K562 (cell line): ENCODE measurements at regions not wholly inside any gene's neighbourhood (a gene's known extent, or its start where the extent isn't known, plus 50 kb on each side); places are given as distances from the start of the nearest gene placed in this dataset.

ENCODE experiments used
- ATAC-seq: fragments of 200-7000 bp; cut with Tn5 transposase; 3 replicates; pipeline ENCODE4 v1.9.1; 2020; ENCODE audit warnings: moderate library complexity
- BruUV-seq: library from RNA; stranded (reverse); fragments of 400-500 nt; replicated peaks from 2 replicates; lab custom pipeline; 2021; lab: Mats Ljungman, UMichigan
- CTCF ChIA-PET: fragments of 300-600 bp; formaldehyde crosslinking; extraction: SDS; loops from one replicate; lab custom pipeline; 2021; ENCODE audit warnings: low intra/inter-chr PET ratio; lab: Yijun Ruan, JAX
- POLR2A ChIA-PET: fragments of 300-600, 350-650 bp; sonication (Branson Sonifier 250); formaldehyde crosslinking; extraction: SDS; loops from one replicate; lab custom pipeline; 2021; ENCODE audit warnings: antibody characterized with exemption, inconsistent platforms; lab: Yijun Ruan, JAX
- DNase-seq, 4 experiments: peaks; one replicate each; pipeline versions ENCODE4 v3.0.0 to v3.0.0-alpha.2; 2011 to 2018; ENCODE audit warnings: low spot score in 3 of 4, mixed read lengths in 3 of 4; ENCODE audit errors: extremely low read depth in 1 of 4
- FAIRE-seq: peaks from 2 replicates; lab custom pipeline; 2011; peaks lifted over from hg19 to GRCh38; lab: Jason Lieb, UNC
- H2AFZ ChIP-seq: 2 replicates; pipeline ENCODE4 v1.6.0; 2011; ENCODE audit warnings: low read depth, low read length, control low read depth, inconsistent platforms
- H3K27ac ChIP-seq: fragments of 200-600 bp; 3 replicates; pipeline ENCODE4 v1.8.0; 2011; ENCODE audit warnings: low read depth, mild to moderate bottlenecking, control low read depth, inconsistent platforms, low read length, moderate library complexity, mixed read lengths; ENCODE audit errors: extremely low read depth
- H3K27me3 ChIP-seq, 2 experiments: fragments of 300-600 bp in 1 of 2; 2 replicates in 1 of 2; 3 replicates in 1 of 2; pipeline versions ENCODE4 v1.6.0 to v1.8.0; 2011; ENCODE audit warnings: inconsistent platforms in 2 of 2, low read length in 2 of 2, mild to moderate bottlenecking in 1 of 2, mixed read lengths in 1 of 2, moderate library complexity in 1 of 2; ENCODE audit not compliant: control insufficient read depth in 2 of 2, insufficient read depth in 2 of 2
- H3K36me3 ChIP-seq: fragments of 300-600 bp; 3 replicates; pipeline ENCODE4 v1.8.0; 2011; ENCODE audit warnings: mild to moderate bottlenecking, low read length, inconsistent platforms; ENCODE audit not compliant: control insufficient read depth, insufficient read depth
- H3K4me1 ChIP-seq, 2 experiments: fragments of 200-600 bp in 1 of 2; replicated peaks in 1 of 2; 2 replicates in 1 of 2; 3 replicates in 1 of 2; pipeline versions ENCODE4 v1.5.1 to v1.8.0; 2011; ENCODE audit warnings: inconsistent platforms in 2 of 2, low read length in 2 of 2, mild to moderate bottlenecking in 1 of 2, mixed read lengths in 1 of 2, moderate library complexity in 1 of 2; ENCODE audit not compliant: control insufficient read depth in 2 of 2, insufficient read depth in 2 of 2
- H3K4me2 ChIP-seq: 2 replicates; pipeline ENCODE4 v1.6.1; 2011; ENCODE audit warnings: low read length, control low read depth, inconsistent platforms, mixed read lengths; ENCODE audit not compliant: insufficient read depth
- H3K4me3 ChIP-seq: fragments of 200-600 bp; sonication (generic), shearing (Covaris generic); 2 replicates; pipeline ENCODE4 v1.5.1; 2016; ENCODE audit warnings: control low read depth, inconsistent platforms
- H3K79me2 ChIP-seq: fragments of 200-600 bp; 3 replicates; pipeline ENCODE4 v1.8.0; 2011; ENCODE audit warnings: low read length, inconsistent platforms; ENCODE audit not compliant: control insufficient read depth, insufficient read depth
- H3K9ac ChIP-seq, 2 experiments: 2 replicates each; pipeline versions ENCODE4 v1.6.0 to v1.6.1; 2011; ENCODE audit warnings: low read depth in 2 of 2, low read length in 2 of 2, control low read depth in 1 of 2, inconsistent platforms in 1 of 2, mild to moderate bottlenecking in 1 of 2, mixed read lengths in 1 of 2; ENCODE audit not compliant: insufficient read depth in 1 of 2
- H3K9me1 ChIP-seq: one replicate; pipeline ENCODE4 v1.6.0; 2011; ENCODE audit warnings: inconsistent platforms, mild to moderate bottlenecking, low read length, moderate library complexity; ENCODE audit not compliant: control insufficient read depth, insufficient read depth
- H3K9me3 ChIP-seq: replicated peaks from 2 replicates; pipeline ENCODE4 v1.5.1; 2011; ENCODE audit warnings: low read depth, low read length, inconsistent platforms; ENCODE audit not compliant: control insufficient read depth, insufficient read depth
- H4K20me1 ChIP-seq: replicated peaks from 2 replicates; pipeline ENCODE4 v1.6.1; 2011; ENCODE audit warnings: low read length, inconsistent platforms, mixed read lengths; ENCODE audit not compliant: control insufficient read depth, insufficient read depth
- CHAMP1 ChIP-seq: fragments of 450-650 bp; IDR thresholded peaks from 2 replicates; pipeline ENCODE4 v1.6.1; 2016; ENCODE audit warnings: mild to moderate bottlenecking
- CREB3 ChIP-seq: fragments of 450-650 bp; conservative IDR thresholded peaks from 2 replicates; pipeline ENCODE4 v1.6.1; 2016; ENCODE audit warnings: missing genetic modification characterization, low read depth, mild to moderate bottlenecking, missing compliant biosample characterization, moderate library complexity
- DACH1 ChIP-seq: fragments of 450-650 bp; IDR thresholded peaks from 2 replicates; pipeline ENCODE4 v1.6.1; 2018; ENCODE audit not compliant: partially characterized antibody
- GTF2E2 ChIP-seq: fragments of 200-800 bp; sonication (Bioruptor generic); IDR thresholded peaks from 2 replicates; pipeline ENCODE4 v1.6.1; 2016; ENCODE audit warnings: missing genetic modification characterization, missing compliant biosample characterization
- MAFF ChIP-seq: IDR thresholded peaks from 2 replicates; pipeline ENCODE4 v1.6.1; 2012; ENCODE audit warnings: low read length, improper control_type of control experiment
- NCOA1 ChIP-seq: fragments of 450-650 bp; IDR thresholded peaks from 2 replicates; pipeline ENCODE4 v1.6.1; 2016; ENCODE audit warnings: low read depth
- PTRF ChIP-seq: fragments of 450-650 bp; IDR thresholded peaks from 2 replicates; pipeline ENCODE4 v1.6.1; 2016; ENCODE audit warnings: mild to moderate bottlenecking, missing genetic modification characterization, missing compliant biosample characterization
- SIN3A ChIP-seq, 2 experiments: fragments of 150-350 bp in 1 of 2; IDR thresholded peaks; 2 replicates each; pipeline ENCODE4 v1.6.1; 2011 to 2016; ENCODE audit warnings: borderline replicate concordance in 2 of 2, low read depth in 2 of 2, low read length in 2 of 2, mild to moderate bottlenecking in 2 of 2, moderate library complexity in 2 of 2; ENCODE audit not compliant: control insufficient read depth in 1 of 2
- TEAD1 ChIP-seq, 2 experiments: fragments of 450-650 bp in 1 of 2; sonication (generic) in 1 of 2; formaldehyde crosslinking; IDR thresholded peaks; 2 replicates each; pipeline versions ENCODE4 v1.4.0 to v1.8.0; 2020 to 2022; ENCODE audit warnings: mild to moderate bottlenecking in 2 of 2, missing genetic modification reagents in 1 of 2
- U2AF1 ChIP-seq: fragments of 200-400 bp; formaldehyde crosslinking; optimal IDR thresholded peaks from 2 replicates; pipeline ENCODE3; 2017; ENCODE audit warnings: mild to moderate bottlenecking, low read depth, low read length, moderate library complexity
- ZC3H11A ChIP-seq: IDR thresholded peaks from 2 replicates; pipeline ENCODE4 v1.6.1; 2012; ENCODE audit warnings: low read depth, low read length, improper control_type of control experiment
- ZNF232 ChIP-seq: sonication (generic); formaldehyde crosslinking; IDR thresholded peaks from 2 replicates; pipeline ENCODE4 v1.8.0; 2022; ENCODE audit warnings: mild to moderate bottlenecking, missing genetic modification reagents
- ZNF282 ChIP-seq: sonication (generic); formaldehyde crosslinking; IDR thresholded peaks from 2 replicates; pipeline ENCODE4 v1.8.1; 2023; ENCODE audit warnings: missing genetic modification reagents
- ZNF584 ChIP-seq: fragments of 200-800 bp; sonication (Bioruptor generic); IDR thresholded peaks from 2 replicates; pipeline ENCODE4 v1.6.1; 2016; ENCODE audit warnings: low read depth, mild to moderate bottlenecking, missing genetic modification characterization, missing compliant biosample characterization
- WGBS: fragments of 100-300 bp; shearing (Covaris generic); methylation state at CpG from one replicate; pipeline ENCODE4 v1.1.6; 2016; ENCODE audit warnings: low coverage, mixed read lengths; ENCODE audit not compliant: insufficient coverage; ENCODE audit errors: missing lambda C conversion rate; 5-methylcytosine and 5-hydroxymethylcytosine counted together
- in situ Hi-C: fragments of 300-500 bp; cut with MboI; formaldehyde crosslinking; loops from 4 replicates; pipeline ENCODE4 v1.15.0; 2018; ENCODE audit warnings: inconsistent platforms, mixed read lengths
- intact Hi-C: fragments of 100-400 bp; cut with micrococcal nuclease; formaldehyde crosslinking; loops from 2 replicates; pipeline ENCODE4 v1.14.2; 2022

GRCh38 chr5:92801911-92802310 is 779.1 kb downstream of the NR2F1-AS1 start:
- 0% methylated on average over 6 of the region's 7 CpGs for WGBS
- H3K9me3 ChIP-seq = no peaks in the 10 kb centered on the region; the same call in 1 of the 2 replicates
- no peaks in the 10 kb centered on the region for H4K20me1 ChIP-seq
- ATAC-seq = no peak
- TF ChIP-seq ZNF282 (no peak), ZNF232 (CRISPR knock-in tag) (no peak), CREB3 (tag) (no peak), U2AF1 (no peak), MAFF (no peak), ZC3H11A (no peak), CHAMP1 (no peak), SIN3A (IDR thresholded peaks at IDR 0.05; ENCODE audit: borderline replicate concordance in 2 of 2, control insufficient read depth in 1 of 2, low read depth in 2 of 2, low read length in 2 of 2) (no peak), DACH1 (no peak), TEAD1 (CRISPR knock-in tag; IDR thresholded peaks at IDR 0.05) (no peak), ZNF584 (no peak), GTF2E2 (tag) (no peak), PTRF (tag) (no peak), NCOA1 (no peak)
- no peaks in the 10 kb centered on the region for H3K9me1 ChIP-seq
- no peaks in the 10 kb centered on the region for H3K79me2 ChIP-seq
- DNase-seq = no peak
- H2AFZ ChIP-seq = no peak overlapping the region
- in situ Hi-C loops (no loop called here), intact Hi-C loops (no loop called here)
- H3K36me3 ChIP-seq = no peaks in the 10 kb centered on the region
- BruUV-seq = no TSS peak
- ChIA-PET CTCF (no interaction called here), POLR2A (no interaction called here)
- no peaks in the 10 kb centered on the region for H3K4me1 ChIP-seq
- H3K27ac ChIP-seq = no peak overlapping the region
- H3K4me2 ChIP-seq = no peak overlapping the region
- no peaks in the 10 kb centered on the region for H3K27me3 ChIP-seq
- no peak overlapping the region for H3K4me3 ChIP-seq
- FAIRE-seq = no peak
- no peak overlapping the region for H3K9ac ChIP-seq
